WTC11 (cell line): ENCODE measurements at regions not wholly inside any gene's neighbourhood (a gene's known extent, or its start where the extent isn't known, plus 50 kb on each side); places are given as distances from the start of the nearest gene placed in this dataset.

Experiments used
- ATAC-seq: fragments of 200-7000 bp; cut with Tn5 transposase; 2 replicates; pipeline ENCODE4 v1.10.0; 2021; ENCODE audit warnings: mild to moderate bottlenecking, moderate library complexity
- CTCF ChIA-PET: fragments of 300-600 bp; sonication (Branson Sonifier 250); formaldehyde crosslinking; loops from one replicate; lab custom pipeline; 2021; ENCODE audit warnings: antibody characterized with exemption; lab: Charles Lee
- POLR2A ChIA-PET: fragments of 350-600 bp; sonication (Branson Sonifier 250); formaldehyde crosslinking; loops from one replicate; lab custom pipeline; 2021; ENCODE audit warnings: antibody characterized with exemption; lab: Charles Lee
- DNase-seq: peaks from one replicate; pipeline ENCODE4 v3.0.0; 2021; ENCODE audit warnings: low spot score
- H3K27ac Mint-ChIP-seq: 2 replicates; pipeline ENCODE4 v1.8.0; 2021; ENCODE audit warnings: mixed read lengths
- H3K27me3 Mint-ChIP-seq: 2 replicates; pipeline ENCODE4 v1.8.0; 2021; ENCODE audit warnings: low read depth, mild to moderate bottlenecking, moderate library complexity, mixed read lengths
- H3K36me3 Mint-ChIP-seq: 2 replicates; pipeline ENCODE4 v1.8.0; 2021; ENCODE audit warnings: mixed read lengths
- H3K4me1 Mint-ChIP-seq: 2 replicates; pipeline ENCODE4 v1.8.0; 2022; ENCODE audit warnings: mixed read lengths
- H3K4me3 Mint-ChIP-seq: 2 replicates; pipeline ENCODE4 v1.8.0; 2021; ENCODE audit warnings: mild to moderate bottlenecking, moderate library complexity, mixed read lengths
- H3K9me3 Mint-ChIP-seq: 2 replicates; pipeline ENCODE4 v1.8.0; 2021; ENCODE audit warnings: mixed read lengths
- AR ChIP-seq: fragments of 250-450 bp; sonication (Bioruptor Pico); IDR thresholded peaks from 2 replicates; pipeline ENCODE4 v1.9.0; 2021; ENCODE audit warnings: mild to moderate bottlenecking
- ATF1 ChIP-seq: sonication (generic); formaldehyde crosslinking; IDR thresholded peaks from 2 replicates; pipeline ENCODE4 v1.8.1; 2023; ENCODE audit warnings: mild to moderate bottlenecking, moderate library complexity, missing genetic modification reagents
- ATF3 ChIP-seq: sonication (generic); formaldehyde crosslinking; conservative IDR thresholded peaks from 2 replicates; pipeline ENCODE4 v1.8.1; 2022; ENCODE audit warnings: mild to moderate bottlenecking, missing genetic modification reagents
- CTCF ChIP-seq: fragments of 200-600 bp; IDR thresholded peaks from 2 replicates; pipeline ENCODE4 v1.8.0; 2022; ENCODE audit warnings: antibody characterized with exemption
- EMX1 ChIP-seq: fragments of 250-450 bp; sonication (Bioruptor Pico); IDR thresholded peaks from 2 replicates; pipeline ENCODE4 v1.8.0; 2021; ENCODE audit warnings: mild to moderate bottlenecking
- GABPB1 ChIP-seq: sonication (generic); formaldehyde crosslinking; IDR thresholded peaks from 2 replicates; pipeline ENCODE4 v1.8.1; 2023; ENCODE audit warnings: mild to moderate bottlenecking, missing genetic modification reagents
- HMGA2 ChIP-seq: fragments of 250-450 bp; sonication (Bioruptor Pico); IDR thresholded peaks from 2 replicates; pipeline ENCODE4 v1.4.0; 2021; ENCODE audit warnings: mild to moderate bottlenecking, moderate library complexity
- IRF1 ChIP-seq: sonication (generic); formaldehyde crosslinking; IDR thresholded peaks from 2 replicates; pipeline ENCODE4 v1.8.0; 2023; ENCODE audit warnings: missing genetic modification reagents
- IRF2 ChIP-seq: sonication (generic); formaldehyde crosslinking; IDR thresholded peaks from 2 replicates; pipeline ENCODE4 v1.8.0; 2022; ENCODE audit warnings: low read depth, missing genetic modification reagents, borderline replicate concordance
- MXD4 ChIP-seq: fragments of 250-450 bp; sonication (Bioruptor Pico); IDR thresholded peaks from 2 replicates; pipeline ENCODE4 v1.8.0; 2021; ENCODE audit warnings: mild to moderate bottlenecking, moderate library complexity, borderline replicate concordance
- NFYB ChIP-seq: sonication (generic); formaldehyde crosslinking; conservative IDR thresholded peaks from 2 replicates; pipeline ENCODE4 v1.8.0; 2022; ENCODE audit warnings: low read depth, missing genetic modification reagents
- NR1H2 ChIP-seq: sonication (generic); formaldehyde crosslinking; IDR thresholded peaks from 2 replicates; pipeline ENCODE4 v1.9.0; 2021; ENCODE audit warnings: mild to moderate bottlenecking, moderate library complexity, missing genetic modification reagents
- NR2C2 ChIP-seq: sonication (generic); formaldehyde crosslinking; IDR thresholded peaks from 2 replicates; pipeline ENCODE4 v1.8.0; 2022; ENCODE audit warnings: mild to moderate bottlenecking, missing genetic modification reagents
- SP1 ChIP-seq: sonication (generic); formaldehyde crosslinking; conservative IDR thresholded peaks from 2 replicates; pipeline ENCODE4 v1.8.1; 2022; ENCODE audit warnings: missing genetic modification reagents
- STAT6 ChIP-seq: sonication (generic); formaldehyde crosslinking; conservative IDR thresholded peaks from 2 replicates; pipeline ENCODE4 v1.8.1; 2023; ENCODE audit warnings: mild to moderate bottlenecking, low read depth, missing genetic modification reagents, moderate library complexity
- TEAD1 ChIP-seq: sonication (generic); formaldehyde crosslinking; IDR thresholded peaks from 2 replicates; pipeline ENCODE4 v1.8.0; 2022; ENCODE audit warnings: mild to moderate bottlenecking, missing genetic modification reagents
- TEAD4 ChIP-seq: sonication (generic); formaldehyde crosslinking; IDR thresholded peaks from 2 replicates; pipeline ENCODE4 v1.8.0; 2022; ENCODE audit warnings: mild to moderate bottlenecking, missing genetic modification reagents
- ZNF138 ChIP-seq: sonication (generic); formaldehyde crosslinking; conservative IDR thresholded peaks from 2 replicates; pipeline ENCODE4 v1.8.1; 2022; ENCODE audit warnings: mild to moderate bottlenecking, moderate library complexity, missing genetic modification reagents
- ZNF512 ChIP-seq: sonication (generic); formaldehyde crosslinking; IDR thresholded peaks from 2 replicates; pipeline ENCODE4 v1.8.1; 2022; ENCODE audit warnings: missing genetic modification reagents, borderline replicate concordance
- ZSCAN18 ChIP-seq: fragments of 250-450 bp; sonication (Bioruptor Pico); IDR thresholded peaks from 2 replicates; pipeline ENCODE4 v2.1.2; 2022; ENCODE audit warnings: mild to moderate bottlenecking, moderate library complexity

- Mint-ChIP-seq H3K4me3 (no peak overlapping the region), H3K36me3 (no peaks in the 10 kb centered on the region), H3K27ac (no peak overlapping the region), H3K9me3 (0 out of 2 replicates have a peak, but pooled peaks cover 3% of the 10 kb centered on the region), H3K4me1 (peaks cover 42% of the 10 kb centered on the region), H3K27me3 (no peaks in the 10 kb centered on the region)
- ATAC-seq (no peak), DNase-seq (no peak)
- ChIA-PET POLR2A (no interaction called here), CTCF (no interaction called here)
- TF ChIP-seq IRF2 (CRISPR knock-in tag) (no peak), CTCF (no peak), NFYB (no peak), TEAD1 (no peak), SP1 (CRISPR knock-in tag) (no peak), NR1H2 (no peak), EMX1 (CRISPR knock-in tag) (no peak), ZSCAN18 (CRISPR knock-in tag) (no peak), ZNF138 (CRISPR knock-in tag) (no peak)
These were observed 100.0 kb downstream of the DUSP6 start for GRCh38 chr12:89252284-89252683.

GRCh38 chr12:89251342-89252271, 100.7 kb downstream of the DUSP6 start:
- H3K4me1 Mint-ChIP-seq, result peaks cover 49% of the 10 kb centered on the region
- no peak for DNase-seq
- no peak overlapping the region for H3K4me3 Mint-ChIP-seq
- no peaks in the 10 kb centered on the region for H3K36me3 Mint-ChIP-seq
- 0 out of 2 replicates have a peak, but pooled peaks cover 3% of the 10 kb centered on the region for H3K9me3 Mint-ChIP-seq
- ATAC-seq, result no peak
- H3K27me3 Mint-ChIP-seq, result peaks cover 4% of the 10 kb centered on the region
- CTCF ChIA-PET, result no interaction called here
- POLR2A ChIA-PET, result no interaction called here
- H3K27ac Mint-ChIP-seq, result no peak overlapping the region
- no peak for TF ChIP-seq TEAD1
- TF ChIP-seq STAT6 (CRISPR knock-in tag), result no peak
- no peak for TF ChIP-seq GABPB1 (CRISPR knock-in tag)
- TF ChIP-seq ATF3 (CRISPR knock-in tag), result no peak
- TF ChIP-seq EMX1 (CRISPR knock-in tag), result no peak
- TF ChIP-seq NR2C2 (CRISPR knock-in tag), result no peak
- TF ChIP-seq TEAD4, result no peak
- no peak for TF ChIP-seq IRF1 (CRISPR knock-in tag)
- no peak for TF ChIP-seq AR
- TF ChIP-seq HMGA2, result no peak
- TF ChIP-seq MXD4 (CRISPR knock-in tag), result no peak
- no peak for TF ChIP-seq IRF2 (CRISPR knock-in tag)
- TF ChIP-seq ATF1 (CRISPR knock-in tag), result no peak
- no peak for TF ChIP-seq ZNF512 (CRISPR knock-in tag)
